GM12892 (cell line): ENCODE measurements at regions not wholly inside any gene's neighbourhood (a gene's known extent, or its start where the extent isn't known, plus 50 kb on each side); places are given as distances from the start of the nearest gene placed in this dataset.

Source experiments
- POLR2A ChIP-seq: IDR thresholded peaks from 2 replicates; pipeline ENCODE4 v1.6.1; 2011; ENCODE audit warnings: low read depth, low read length, control low read depth
- TAF1 ChIP-seq: IDR thresholded peaks from 2 replicates; pipeline ENCODE4 v1.6.1; 2011; ENCODE audit warnings: low read depth, mild to moderate bottlenecking, control low read depth, low read length, borderline replicate concordance

DNA sequence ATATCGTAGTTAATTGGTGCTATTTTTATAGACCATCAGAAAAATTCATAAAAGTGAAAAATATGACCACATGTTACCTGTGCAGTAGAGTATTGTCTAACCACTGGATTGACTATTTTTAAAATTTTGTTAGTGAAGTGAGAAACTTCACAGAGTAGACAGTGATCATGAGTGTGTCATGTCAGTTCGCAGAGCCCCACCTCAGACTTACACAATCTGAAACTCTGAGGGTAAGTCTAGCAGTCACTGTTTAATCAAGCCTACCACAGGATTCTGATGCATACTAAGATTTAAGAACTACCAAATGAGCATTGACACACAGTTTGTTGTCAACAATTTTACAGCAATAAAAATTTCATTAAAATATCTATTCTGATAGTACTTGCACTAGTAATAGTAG, 552.9 kb upstream of the SUCLG2 start:
- no peak for TF ChIP-seq POLR2A
- no peak for TF ChIP-seq TAF1
